GM23248 (cell line): ENCODE measurements at regions not wholly inside any gene's neighbourhood (a gene's known extent, or its start where the extent isn't known, plus 50 kb on each side); places are given as distances from the start of the nearest gene placed in this dataset.
"Not testable (repeated sequence)": the region's sequence is repeated elsewhere in the genome, so short reads cannot be mapped to it uniquely, and the experiment has no call there.

ENCODE experiments used
- DNase-seq: peaks from one replicate; pipeline ENCODE4 v3.0.0-alpha.2; 2015
- H2AFZ ChIP-seq: fragments of 200-600 bp; sonication (generic); 2 replicates; pipeline ENCODE4 v1.6.1; 2016; ENCODE audit warnings: antibody characterized with exemption
- H3F3A ChIP-seq: fragments of 200-600 bp; sonication (generic); 2 replicates; pipeline ENCODE4 v1.6.1; 2016; ENCODE audit warnings: mild to moderate bottlenecking, antibody characterized with exemption, mixed run types; ENCODE audit not compliant: insufficient read depth
- H3K27ac ChIP-seq: fragments of 200-600 bp; sonication (generic); 2 replicates; pipeline ENCODE4 v1.5.1; 2016; ENCODE audit warnings: mild to moderate bottlenecking
- H3K27me3 ChIP-seq: fragments of 200-600 bp; sonication (generic); replicated peaks from 2 replicates; pipeline ENCODE4 v1.6.1; 2016; ENCODE audit warnings: mild to moderate bottlenecking; ENCODE audit not compliant: insufficient read depth
- H3K36me3 ChIP-seq: fragments of 200-600 bp; sonication (generic); 2 replicates; pipeline ENCODE4 v1.6.1; 2016; ENCODE audit warnings: low read depth, mild to moderate bottlenecking
- H3K4me1 ChIP-seq: fragments of 200-600 bp; sonication (generic); 2 replicates; pipeline ENCODE4 v1.6.1; 2016; ENCODE audit warnings: mild to moderate bottlenecking; ENCODE audit not compliant: insufficient read depth
- H3K4me2 ChIP-seq: fragments of 200-600 bp; sonication (generic); one replicate; pipeline ENCODE4 v1.6.1; 2016; ENCODE audit warnings: mild to moderate bottlenecking; ENCODE audit not compliant: unreplicated experiment
- H3K4me3 ChIP-seq: fragments of 200-600 bp; sonication (generic); 2 replicates; pipeline ENCODE4 v1.5.1; 2016; ENCODE audit warnings: mild to moderate bottlenecking
- H3K79me2 ChIP-seq: fragments of 200-600 bp; sonication (generic); 2 replicates; pipeline ENCODE4 v1.6.1; 2016; ENCODE audit warnings: mild to moderate bottlenecking; ENCODE audit not compliant: insufficient read depth
- H3K9ac ChIP-seq: fragments of 200-600 bp; sonication (generic); 2 replicates; pipeline ENCODE4 v1.6.1; 2016; ENCODE audit warnings: mild to moderate bottlenecking
- H3K9me2 ChIP-seq: fragments of 200-600 bp; sonication (generic); 2 replicates; pipeline ENCODE4 v1.6.1; 2016; ENCODE audit warnings: mixed run types, mild to moderate bottlenecking, moderate library complexity; ENCODE audit not compliant: insufficient read depth
- H3K9me3 ChIP-seq: fragments of 200-600 bp; sonication (generic); one replicate; pipeline ENCODE4 v1.6.1; 2017; ENCODE audit warnings: low read depth
- H4K20me1 ChIP-seq: fragments of 200-600 bp; sonication (generic); 2 replicates; pipeline ENCODE4 v1.6.0; 2016; ENCODE audit not compliant: insufficient read depth
- EZH2 ChIP-seq: fragments of 200-600 bp; sonication (generic); IDR thresholded peaks from 2 replicates; pipeline ENCODE4 v1.6.1; 2018; ENCODE audit warnings: antibody characterized with exemption, mild to moderate bottlenecking; ENCODE audit not compliant: insufficient read depth, poor library complexity, severe bottlenecking
- EZH2phosphoT487 ChIP-seq: fragments of 200-600 bp; sonication (generic); IDR thresholded peaks from 2 replicates; pipeline ENCODE4 v1.6.1; 2018; ENCODE audit warnings: antibody characterized with exemption, moderate library complexity, mild to moderate bottlenecking, low read depth; ENCODE audit not compliant: insufficient read depth
- WGBS, 2 experiments: methylation state at CpG; one replicate each; pipeline ENCODE4 v1.1.6; 2015 to 2017; ENCODE audit warnings: low lambda C conversion rate in 2 of 2, low coverage in 1 of 2; ENCODE audit errors: missing lambda C conversion rate in 2 of 2; 5-methylcytosine and 5-hydroxymethylcytosine counted together
- in situ Hi-C: fragments of 300-500 bp; cut with MboI; formaldehyde crosslinking; loops from 2 replicates; pipeline ENCODE4 v1.15.0; 2020

GRCh38 chr14:43789458-43789857 lies 717.6 kb downstream of the FSCB start:
- no peaks in the 10 kb centered on the region for H3K79me2 ChIP-seq
- TF ChIP-seq EZH2 (no peak), EZH2phosphoT487 (no peak)
- no peaks in the 10 kb centered on the region for H3F3A ChIP-seq
- H3K9ac ChIP-seq, result no peak overlapping the region
- no peaks in the 10 kb centered on the region for H3K4me1 ChIP-seq
- no peaks in the 10 kb centered on the region for H3K9me3 ChIP-seq
- no peaks in the 10 kb centered on the region for H3K27me3 ChIP-seq
- H3K4me3 ChIP-seq, result no peak overlapping the region
- DNase-seq, result no peak
- H3K27ac ChIP-seq, result no peak overlapping the region
- in situ Hi-C loops, result no loop called here
- whole genome bisulfite sequencing, 2 experiments, result 14 to 18% methylated on average over 2 of the region's 2 CpGs
- H2AFZ ChIP-seq, result no peak overlapping the region
- H3K4me2 ChIP-seq, result no peak overlapping the region
- no peaks in the 10 kb centered on the region for H4K20me1 ChIP-seq
- H3K36me3 ChIP-seq, result no peaks in the 10 kb centered on the region
- no peaks in the 10 kb centered on the region for H3K9me2 ChIP-seq

- no peaks in the 10 kb centered on the region for H3K27me3 ChIP-seq
- no peak overlapping the region for H3K27ac ChIP-seq
- no peak overlapping the region for H3K4me3 ChIP-seq
- no peaks in the 10 kb centered on the region for H3K9me3 ChIP-seq
- H3K4me1 ChIP-seq, result no peaks in the 10 kb centered on the region
- no peaks in the 10 kb centered on the region for H3K9me2 ChIP-seq
- H4K20me1 ChIP-seq, result no peaks in the 10 kb centered on the region
- H3K79me2 ChIP-seq, result no peaks in the 10 kb centered on the region
- no peak overlapping the region for H2AFZ ChIP-seq
- TF ChIP-seq EZH2phosphoT487 (no peak), EZH2 (no peak)
- in situ Hi-C loops, result no loop called here
- no peaks in the 10 kb centered on the region for H3K36me3 ChIP-seq
- H3F3A ChIP-seq, result no peaks in the 10 kb centered on the region
- WGBS, 2 experiments, result 43 to 48% methylated on average over 13 of the region's 13 CpGs
- H3K9ac ChIP-seq, result no peak overlapping the region
- no peak overlapping the region for H3K4me2 ChIP-seq
- DNase-seq, result no peak
Measured at GRCh38 chr14:43786066-43786762, 720.9 kb downstream of the FSCB start.

GRCh38 chr14:43784432-43784831 lies 722.7 kb downstream of the FSCB start:
- H2AFZ ChIP-seq, H3K4me2 ChIP-seq, H3K36me3 ChIP-seq, H3K79me2 ChIP-seq, H3K9ac ChIP-seq, H3K27me3 ChIP-seq, H3K4me1 ChIP-seq, DNase-seq, H3K9me3 ChIP-seq, H4K20me1 ChIP-seq, H3F3A ChIP-seq, H3K4me3 ChIP-seq, H3K27ac ChIP-seq, H3K9me2 ChIP-seq, in situ Hi-C loops: not testable (repeated sequence)
- 49 to 54% methylated on average over 10 of the region's 10 CpGs for WGBS, 2 experiments

GRCh38 chr14:43778937-43779639 lies 728.0 kb downstream of the FSCB start:
- H3K36me3 ChIP-seq, result no peaks in the 10 kb centered on the region
- no peaks in the 10 kb centered on the region for H4K20me1 ChIP-seq
- H2AFZ ChIP-seq, result no peak overlapping the region
- no peaks in the 10 kb centered on the region for H3K79me2 ChIP-seq
- H3K27me3 ChIP-seq, result no peaks in the 10 kb centered on the region
- no peak overlapping the region for H3K27ac ChIP-seq
- H3K9ac ChIP-seq, result no peak overlapping the region
- H3K4me2 ChIP-seq, result no peak overlapping the region
- H3K4me3 ChIP-seq, result no peak overlapping the region
- TF ChIP-seq EZH2 (no peak), EZH2phosphoT487 (no peak)
- no peaks in the 10 kb centered on the region for H3K9me2 ChIP-seq
- DNase-seq, result no peak
- H3K4me1 ChIP-seq, result no peaks in the 10 kb centered on the region
- in situ Hi-C loops, result no loop called here
- no peaks in the 10 kb centered on the region for H3K9me3 ChIP-seq
- 39 to 52% methylated on average over 2 of the region's 2 CpGs for WGBS, 2 experiments
- no peaks in the 10 kb centered on the region for H3F3A ChIP-seq

GRCh38 chr14:43778570-43778936 lies 728.5 kb downstream of the FSCB start:
- Histone ChIP-seq H3F3A (no peaks in the 10 kb centered on the region), H3K79me2 (no peaks in the 10 kb centered on the region), H3K9me2 (no peaks in the 10 kb centered on the region), H4K20me1 (no peaks in the 10 kb centered on the region), H3K9me3 (no peaks in the 10 kb centered on the region), H3K27me3 (no peaks in the 10 kb centered on the region), H3K4me3 (no peak overlapping the region), H3K4me2 (no peak overlapping the region), H2AFZ (no peak overlapping the region), H3K9ac (no peak overlapping the region), H3K36me3 (no peaks in the 10 kb centered on the region), H3K27ac (no peak overlapping the region), H3K4me1 (no peaks in the 10 kb centered on the region)
- DNase-seq, result no peak
- 2 to 4% methylated on average over 1 of the region's 1 CpG for WGBS, 2 experiments
- in situ Hi-C loops, result no loop called here
- TF ChIP-seq EZH2 (no peak), EZH2phosphoT487 (no peak)
